PC-9 (cell line): ENCODE measurements at regions not wholly inside any gene's neighbourhood (a gene's known extent, or its start where the extent isn't known, plus 50 kb on each side); places are given as distances from the start of the nearest gene placed in this dataset.

ENCODE experiments used
- BruUV-seq: library from RNA; stranded (reverse); fragments of 400-500 nt; replicated peaks from 2 replicates; lab custom pipeline; 2021; lab: Mats Ljungman, UMichigan
- CTCF ChIA-PET: fragments of 300-600 bp; sonication (Branson Sonifier 250); formaldehyde crosslinking; loops from one replicate; lab custom pipeline; 2022; ENCODE audit warnings: antibody characterized with exemption; lab: Charles Lee
- POLR2A ChIA-PET: fragments of 300-600 bp; sonication (Branson Sonifier 250); formaldehyde crosslinking; loops from one replicate; lab custom pipeline; 2022; ENCODE audit warnings: antibody characterized with exemption; ENCODE audit not compliant: unreplicated experiment; lab: Charles Lee
- DNase-seq, 2 experiments: peaks; one replicate each; pipeline versions ENCODE4 v3.0.0 to v3.0.0-alpha.2; 2015 to 2022; ENCODE audit warnings: mixed read lengths in 1 of 2
- H2AFZ ChIP-seq: fragments of 200-600 bp; sonication (generic); 2 replicates; pipeline ENCODE4 v1.8.1; 2017; ENCODE audit warnings: antibody characterized with exemption
- H3F3A ChIP-seq: fragments of 200-600 bp; sonication (generic); 2 replicates; pipeline ENCODE4 v1.8.1; 2017; ENCODE audit warnings: antibody characterized with exemption, mild to moderate bottlenecking, low read depth; ENCODE audit not compliant: insufficient read depth
- H3K27ac ChIP-seq: fragments of 200-600 bp; sonication (generic); 2 replicates; pipeline ENCODE4 v1.6.1; 2016; ENCODE audit warnings: mixed run types
- H3K27me3 ChIP-seq: fragments of 200-600 bp; sonication (generic); 2 replicates; pipeline ENCODE4 v1.6.1; 2016; ENCODE audit warnings: low read depth, mixed run types; ENCODE audit not compliant: insufficient read depth
- H3K36me3 ChIP-seq: fragments of 200-600 bp; sonication (generic); 2 replicates; pipeline ENCODE4 v1.6.1; 2016; ENCODE audit warnings: low read depth, mixed run types
- H3K4me1 ChIP-seq: fragments of 200-600 bp; sonication (generic); replicated peaks from 2 replicates; pipeline ENCODE4 v1.6.1; 2016; ENCODE audit warnings: mixed run types; ENCODE audit not compliant: insufficient read depth
- H3K4me2 ChIP-seq: fragments of 200-600 bp; sonication (generic); 2 replicates; pipeline ENCODE4 v1.6.1; 2017; ENCODE audit warnings: mixed run types
- H3K4me3 ChIP-seq: fragments of 200-600 bp; sonication (generic); 2 replicates; pipeline ENCODE4 v1.6.1; 2016; ENCODE audit warnings: mixed run types
- H3K79me2 ChIP-seq: fragments of 200-600 bp; sonication (generic); 2 replicates; pipeline ENCODE4 v1.6.1; 2017; ENCODE audit warnings: low read depth, mixed run types
- H3K9me2 ChIP-seq: fragments of 200-600 bp; sonication (generic); 2 replicates; pipeline ENCODE4 v1.8.1; 2017; ENCODE audit warnings: mild to moderate bottlenecking; ENCODE audit not compliant: insufficient read depth
- H3K9me3 ChIP-seq: fragments of 200-600 bp; sonication (generic); 2 replicates; pipeline ENCODE4 v1.8.1; 2016; ENCODE audit warnings: low read depth; ENCODE audit not compliant: insufficient read depth
- H4K20me1 ChIP-seq: fragments of 200-600 bp; sonication (generic); 2 replicates; pipeline ENCODE4 v1.8.1; 2017; ENCODE audit not compliant: insufficient read depth
- EZH2 ChIP-seq: fragments of 200-600 bp; sonication (generic); IDR thresholded peaks from 2 replicates; pipeline ENCODE4 v1.8.0; 2017; ENCODE audit warnings: antibody characterized with exemption, low read depth
- intact Hi-C: fragments of 100-400 bp; cut with micrococcal nuclease; formaldehyde crosslinking; loops from one replicate; pipeline ENCODE4 v1.10.0; 2022; ENCODE audit not compliant: unreplicated experiment
- TF ChIP-seq, protein P1 (sequence below): fragments of 200-600 bp; sonication (generic); conservative IDR thresholded peaks from 2 replicates; pipeline ENCODE4 v1.6.1; 2017; ENCODE audit warnings: mixed run types, antibody characterized with exemption, mild to moderate bottlenecking, moderate library complexity

DNA sequence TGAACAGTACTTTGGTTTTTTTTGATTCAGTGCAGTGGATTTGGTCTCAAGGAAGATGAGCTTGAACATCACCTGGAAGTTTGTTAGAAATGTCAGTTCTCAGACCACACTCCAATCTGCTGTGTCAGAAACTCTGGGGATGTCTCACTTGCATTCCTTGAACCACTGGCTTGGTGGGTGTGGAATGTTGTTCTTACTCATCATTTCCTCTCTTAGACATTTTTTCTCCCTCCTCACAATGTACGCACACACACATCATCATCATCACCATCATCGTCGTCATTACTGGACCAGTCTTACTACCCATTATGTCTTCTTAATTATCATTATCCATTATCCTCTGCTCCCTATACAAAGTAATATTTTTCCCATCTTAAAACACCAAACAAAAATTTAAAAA, 91.9 kb upstream of the KCNK2 start:
- BruUV-seq, result no TSS peak
- no peaks in the 10 kb centered on the region for H3K27me3 ChIP-seq
- H3F3A ChIP-seq, result no peaks in the 10 kb centered on the region
- ChIA-PET POLR2A (no interaction called here), CTCF (no interaction called here)
- TF ChIP-seq, protein P1, sequence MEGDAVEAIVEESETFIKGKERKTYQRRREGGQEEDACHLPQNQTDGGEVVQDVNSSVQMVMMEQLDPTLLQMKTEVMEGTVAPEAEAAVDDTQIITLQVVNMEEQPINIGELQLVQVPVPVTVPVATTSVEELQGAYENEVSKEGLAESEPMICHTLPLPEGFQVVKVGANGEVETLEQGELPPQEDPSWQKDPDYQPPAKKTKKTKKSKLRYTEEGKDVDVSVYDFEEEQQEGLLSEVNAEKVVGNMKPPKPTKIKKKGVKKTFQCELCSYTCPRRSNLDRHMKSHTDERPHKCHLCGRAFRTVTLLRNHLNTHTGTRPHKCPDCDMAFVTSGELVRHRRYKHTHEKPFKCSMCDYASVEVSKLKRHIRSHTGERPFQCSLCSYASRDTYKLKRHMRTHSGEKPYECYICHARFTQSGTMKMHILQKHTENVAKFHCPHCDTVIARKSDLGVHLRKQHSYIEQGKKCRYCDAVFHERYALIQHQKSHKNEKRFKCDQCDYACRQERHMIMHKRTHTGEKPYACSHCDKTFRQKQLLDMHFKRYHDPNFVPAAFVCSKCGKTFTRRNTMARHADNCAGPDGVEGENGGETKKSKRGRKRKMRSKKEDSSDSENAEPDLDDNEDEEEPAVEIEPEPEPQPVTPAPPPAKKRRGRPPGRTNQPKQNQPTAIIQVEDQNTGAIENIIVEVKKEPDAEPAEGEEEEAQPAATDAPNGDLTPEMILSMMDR, result no peak
- no peak for TF ChIP-seq EZH2
- H2AFZ ChIP-seq, result no peak overlapping the region
- DNase-seq, result peak in 1 of 2 experiments; percentile 1
- no peaks in the 10 kb centered on the region for H4K20me1 ChIP-seq
- no peak overlapping the region for H3K27ac ChIP-seq
- no peaks in the 10 kb centered on the region for H3K4me1 ChIP-seq
- no peaks in the 10 kb centered on the region for H3K9me2 ChIP-seq
- H3K36me3 ChIP-seq, result no peaks in the 10 kb centered on the region
- no peaks in the 10 kb centered on the region; the same call in 1 of the 2 replicates for H3K9me3 ChIP-seq
- H3K79me2 ChIP-seq, result no peaks in the 10 kb centered on the region
- H3K4me3 ChIP-seq, result no peak overlapping the region
- no peak overlapping the region for H3K4me2 ChIP-seq
- intact Hi-C loops, result no loop called here

DNA sequence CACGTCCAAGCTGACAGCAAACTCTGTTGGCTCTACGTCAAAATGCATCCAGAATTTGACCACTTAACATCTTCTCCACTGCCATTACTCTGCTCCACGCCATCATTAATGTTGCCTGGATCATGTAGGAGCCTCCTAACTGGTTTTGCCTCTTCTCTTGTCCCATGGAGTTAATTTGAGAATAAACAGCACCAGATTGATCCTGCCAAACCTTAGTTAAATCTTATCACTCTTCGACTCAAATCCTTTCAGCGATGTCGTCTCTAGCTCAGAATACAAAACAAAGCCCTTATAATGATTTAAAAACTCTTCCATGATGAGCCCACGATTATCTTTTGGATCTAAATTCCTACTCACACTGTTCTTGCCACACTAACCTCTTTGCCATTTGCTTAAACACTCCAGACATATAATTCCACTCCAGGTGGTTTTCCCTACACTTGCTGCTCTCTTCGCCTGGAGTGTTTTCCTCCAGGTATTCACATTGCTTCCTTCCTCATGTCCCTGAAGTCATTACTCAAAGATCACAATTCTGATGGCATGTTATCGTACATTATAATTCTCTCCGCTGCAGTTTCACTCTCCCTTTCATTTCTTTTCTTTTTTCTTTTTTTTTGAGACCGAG, 90.7 kb upstream of the KCNK2 start:
- BruUV-seq, result no TSS peak
- no peak for DNase-seq
- Histone ChIP-seq H3K4me2 (no peak overlapping the region), H3F3A (no peaks in the 10 kb centered on the region), H3K4me3 (no peak overlapping the region), H3K4me1 (no peaks in the 10 kb centered on the region), H3K9me2 (no peaks in the 10 kb centered on the region), H2AFZ (no peak overlapping the region; the same call in 1 of the 2 replicates), H3K9me3 (no peaks in the 10 kb centered on the region; the same call in 1 of the 2 replicates), H3K79me2 (no peaks in the 10 kb centered on the region), H3K36me3 (no peaks in the 10 kb centered on the region), H4K20me1 (no peaks in the 10 kb centered on the region), H3K27me3 (no peaks in the 10 kb centered on the region), H3K27ac (no peak overlapping the region)
- intact Hi-C loops, result no loop called here
- CTCF ChIA-PET, result no interaction called here
- TF ChIP-seq, protein P1, result no peak
- TF ChIP-seq EZH2, result no peak
- POLR2A ChIA-PET, result no interaction called here

DNA sequence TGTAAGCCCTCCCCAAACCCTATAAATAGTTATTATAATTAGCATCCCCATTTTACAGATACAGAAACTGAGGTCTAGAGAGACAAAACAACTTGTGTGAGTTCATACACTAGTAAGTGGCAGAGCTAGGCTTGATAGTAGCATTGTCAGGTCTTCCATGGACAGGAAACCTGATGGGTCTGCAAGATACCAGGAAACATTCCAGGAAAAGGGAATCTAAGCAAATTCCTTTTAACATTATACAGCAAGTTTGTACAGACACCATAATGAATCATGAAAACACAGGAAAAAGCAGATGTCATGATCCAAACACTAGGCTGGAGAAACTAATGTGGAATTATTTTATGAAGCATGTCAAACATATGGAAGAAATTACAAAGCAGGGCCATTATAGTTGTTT, 89.1 kb upstream of the KCNK2 start:
- no peaks in the 10 kb centered on the region for H3K79me2 ChIP-seq
- intact Hi-C loops, result no loop called here
- no peaks in the 10 kb centered on the region for H3K9me2 ChIP-seq
- H3K4me3 ChIP-seq, result no peak overlapping the region
- H3K36me3 ChIP-seq, result no peaks in the 10 kb centered on the region
- H2AFZ ChIP-seq, result no peak overlapping the region
- H3K27ac ChIP-seq, result no peak overlapping the region
- no peaks in the 10 kb centered on the region for H4K20me1 ChIP-seq
- no peaks in the 10 kb centered on the region; the same call in 1 of the 2 replicates for H3K9me3 ChIP-seq
- no TSS peak for BruUV-seq
- no peaks in the 10 kb centered on the region for H3K27me3 ChIP-seq
- TF ChIP-seq EZH2, result no peak
- TF ChIP-seq, protein P1, result no peak
- H3K4me1 ChIP-seq, result no peaks in the 10 kb centered on the region
- no peaks in the 10 kb centered on the region for H3F3A ChIP-seq
- POLR2A ChIA-PET, result no interaction called here
- no peak overlapping the region for H3K4me2 ChIP-seq
- CTCF ChIA-PET, result no interaction called here
- DNase-seq, result no peak
